ENCODE measurements at regions not wholly inside any gene's neighbourhood (a gene's known extent, or its start where the extent isn't known, plus 50 kb on each side); places are given as distances from the start of the nearest gene placed in this dataset.

- Histone ChIP-seq H3K27me3 (no peaks in the 10 kb centered on the region), H4K20me1 (ENCODE audit: insufficient read depth, poor library complexity, severe bottlenecking) (no peaks in the 10 kb centered on the region), H3K9me2 (replicated peaks; ENCODE audit: insufficient read depth) (no peaks in the 10 kb centered on the region), H3K79me2 (no peaks in the 10 kb centered on the region), H3K4me1 (ENCODE audit: insufficient read depth) (no peaks in the 10 kb centered on the region), H3K9me3 (ENCODE audit: low read depth) (no peaks in the 10 kb centered on the region), H3K27ac (no peak overlapping the region), H2AFZ (no peak overlapping the region), H3K36me3 (replicated peaks; ENCODE audit: insufficient read depth, low read depth) (no peaks in the 10 kb centered on the region), H3K4me2 (no peak overlapping the region), H3K4me3 (no peak overlapping the region)
- no peak for TF ChIP-seq CTCF (IDR thresholded peaks at IDR 0.05; ENCODE audit: poor library complexity)
- TF ChIP-seq EZH2phosphoT487 (IDR thresholded peaks at IDR 0.05; ENCODE audit: low read depth, severe bottlenecking, unreplicated experiment) = no peak
- TF ChIP-seq EZH2 (IDR thresholded peaks at IDR 0.05; ENCODE audit: borderline replicate concordance) = no peak
- WGBS (ENCODE audit: low lambda C conversion rate, missing lambda C conversion rate) = 92% methylated on average over 32 of the region's 33 CpGs
- DNase-seq (ENCODE audit: low spot score) = no peak
Measured at GRCh38 chr14:104357689-104358527, 219.5 kb downstream of the KIF26A start.

GRCh38 chr14:104358528-104359300, 220.3 kb downstream of the KIF26A start:
- H3K4me3 ChIP-seq = no peak overlapping the region
- no peak overlapping the region for H3K4me2 ChIP-seq
- no peaks in the 10 kb centered on the region for H4K20me1 ChIP-seq (ENCODE audit: insufficient read depth, poor library complexity, severe bottlenecking)
- H3K27me3 ChIP-seq = no peaks in the 10 kb centered on the region
- DNase-seq (ENCODE audit: low spot score) = no peak
- no peaks in the 10 kb centered on the region for H3K9me2 ChIP-seq (replicated peaks; ENCODE audit: insufficient read depth)
- no peak overlapping the region for H2AFZ ChIP-seq
- 92% methylated on average over 18 of the region's 18 CpGs for WGBS (ENCODE audit: low lambda C conversion rate, missing lambda C conversion rate)
- no peaks in the 10 kb centered on the region for H3K4me1 ChIP-seq (ENCODE audit: insufficient read depth)
- no peaks in the 10 kb centered on the region for H3K36me3 ChIP-seq (replicated peaks; ENCODE audit: insufficient read depth, low read depth)
- TF ChIP-seq EZH2 (IDR thresholded peaks at IDR 0.05; ENCODE audit: borderline replicate concordance) (no peak), EZH2phosphoT487 (IDR thresholded peaks at IDR 0.05; ENCODE audit: low read depth, severe bottlenecking, unreplicated experiment) (no peak), CTCF (IDR thresholded peaks at IDR 0.05; ENCODE audit: poor library complexity) (no peak)
- H3K9me3 ChIP-seq (ENCODE audit: low read depth) = no peaks in the 10 kb centered on the region
- H3K79me2 ChIP-seq = no peaks in the 10 kb centered on the region
- H3K27ac ChIP-seq = no peak overlapping the region

GRCh38 chr14:104359301-104359968, 220.1 kb upstream of the C14orf180 start:
- H3K9me3 ChIP-seq (ENCODE audit: low read depth) = no peaks in the 10 kb centered on the region
- DNase-seq (ENCODE audit: low spot score) = no peak
- no peaks in the 10 kb centered on the region for H3K9me2 ChIP-seq (replicated peaks; ENCODE audit: insufficient read depth)
- H2AFZ ChIP-seq = no peak overlapping the region
- H3K4me1 ChIP-seq (ENCODE audit: insufficient read depth) = no peaks in the 10 kb centered on the region
- TF ChIP-seq EZH2phosphoT487 (IDR thresholded peaks at IDR 0.05; ENCODE audit: low read depth, severe bottlenecking, unreplicated experiment) (no peak), CTCF (IDR thresholded peaks at IDR 0.05; ENCODE audit: poor library complexity) (no peak)
- H3K4me2 ChIP-seq = no peak overlapping the region
- no peaks in the 10 kb centered on the region for H3K79me2 ChIP-seq
- H3K27ac ChIP-seq = no peak overlapping the region
- 85% methylated on average over 14 of the region's 14 CpGs for WGBS (ENCODE audit: low lambda C conversion rate, missing lambda C conversion rate)
- H3K4me3 ChIP-seq = no peak overlapping the region
- no peaks in the 10 kb centered on the region for H3K36me3 ChIP-seq (replicated peaks; ENCODE audit: insufficient read depth, low read depth)
- H3K27me3 ChIP-seq = no peaks in the 10 kb centered on the region
- H4K20me1 ChIP-seq (ENCODE audit: insufficient read depth, poor library complexity, severe bottlenecking) = no peaks in the 10 kb centered on the region
